ENCODE measurements at regions not wholly inside any gene's neighbourhood (a gene's known extent, or its start where the extent isn't known, plus 50 kb on each side); places are given as distances from the start of the nearest gene placed in this dataset.

DNA sequence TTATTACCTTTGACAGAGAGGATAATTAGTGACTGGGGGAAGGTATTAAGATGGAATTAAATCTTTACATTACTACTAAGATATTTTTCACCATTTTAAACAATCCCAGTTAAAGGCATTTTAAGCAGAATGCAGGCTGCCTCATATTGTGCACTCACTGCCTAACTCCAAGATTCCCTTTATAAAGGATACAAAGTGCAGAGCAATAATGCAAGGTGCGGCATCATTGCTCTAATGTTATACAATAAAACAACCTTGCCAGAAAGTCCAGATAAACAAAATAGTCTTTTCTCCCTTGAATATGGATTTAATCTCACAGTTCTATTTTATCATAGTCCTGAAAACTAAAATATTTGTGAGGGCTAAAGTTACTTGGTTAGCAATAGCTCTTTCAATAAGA, 1031.6 kb upstream of the SEMA6D start:
- TF ChIP-seq POLR2A (IDR thresholded peaks at IDR 0.05; ENCODE audit: low read depth, low read length) (no peak), POLR2AphosphoS5 (IDR thresholded peaks at IDR 0.05; ENCODE audit: low read depth, low read length) (no peak)

All from GM12892 (cell line).